ENCODE measurements at regions not wholly inside any gene's neighbourhood (a gene's known extent, or its start where the extent isn't known, plus 50 kb on each side); places are given as distances from the start of the nearest gene placed in this dataset.
A peak's percentile ranks its signal among the peaks of the same experiment; 100 is the strongest.

DNA sequence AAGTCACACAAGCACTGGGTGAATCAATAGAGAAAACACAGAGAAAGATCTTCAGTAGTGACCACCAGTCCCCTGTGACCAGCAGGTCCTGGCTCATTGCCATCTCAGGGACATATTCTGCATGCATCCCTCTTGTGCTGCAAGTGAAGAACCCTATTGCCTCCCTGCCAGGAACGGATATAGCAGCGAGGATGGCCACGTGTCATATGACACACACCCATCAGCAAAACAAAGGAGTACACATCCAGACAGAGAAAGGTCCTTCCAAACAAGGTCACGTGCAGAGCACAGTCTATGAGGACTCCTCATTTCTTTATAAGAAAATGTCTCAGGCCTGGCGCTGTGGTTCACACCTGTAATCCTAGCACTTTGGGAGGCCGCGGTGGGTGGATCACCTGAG lies 638.4 kb downstream of the FLRT2 start:
- no peaks in the 10 kb centered on the region for H3K36me3 ChIP-seq (ENCODE audit: control insufficient read depth in 4 of 4, insufficient read depth in 4 of 4, low read length in 3 of 4)
- H3K4me3 ChIP-seq (ENCODE audit: control insufficient read depth in 1 of 7, extremely low read depth in 1 of 7, insufficient read depth in 4 of 7, low read depth in 2 of 7, low read length in 6 of 7): no peak overlapping the region
- H3K27me3 ChIP-seq (replicated peaks in 2 of 5; ENCODE audit: control insufficient read depth in 4 of 5, insufficient read depth in 5 of 5, low read length in 4 of 5): no peaks in the 10 kb centered on the region
- no peaks in the 10 kb centered on the region for H3K9me3 ChIP-seq (ENCODE audit: control extremely low read depth in 1 of 5, control insufficient read depth in 4 of 5, insufficient read depth in 2 of 5, low read depth in 1 of 5, low read length in 4 of 5)
- WGBS (ENCODE audit: insufficient coverage): 96% methylated on average over 7 of the region's 7 CpGs
- POLR2A ChIA-PET: no interaction called here
- CTCF ChIA-PET: no interaction called here
- DNase-seq: no peak
- no peak overlapping the region for H3K27ac ChIP-seq (ENCODE audit: insufficient read depth in 1 of 2, low read depth in 1 of 2, low read length in 2 of 2, poor library complexity in 1 of 2, severe bottlenecking in 2 of 2)
- peaks cover 0 to 8% (median 2%) of the 10 kb centered on the region in 4 experiments for H3K4me1 ChIP-seq (ENCODE audit: control extremely low read depth in 1 of 4, control insufficient read depth in 4 of 4, insufficient read depth in 4 of 4, low read length in 3 of 4)

DNA sequence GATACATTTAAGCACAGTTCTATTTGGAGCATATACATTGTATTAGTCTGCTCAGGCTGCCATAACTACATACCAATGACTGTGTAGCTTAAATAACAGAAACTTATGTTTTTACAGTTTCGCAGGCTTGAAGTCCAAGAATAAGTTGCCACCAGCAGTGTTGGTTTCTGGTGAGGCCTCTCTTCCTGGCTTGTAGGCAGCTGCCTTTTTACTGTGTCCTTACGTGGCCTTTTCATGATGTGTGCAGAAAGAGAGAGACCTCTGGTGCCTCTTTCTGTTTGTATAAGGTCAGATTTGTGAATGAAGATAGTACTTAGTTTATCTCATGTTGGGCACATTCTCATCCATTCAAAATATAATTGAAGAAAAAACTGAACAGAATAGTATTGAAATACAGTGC lies 636.6 kb downstream of the FLRT2 start:
- DNase-seq: peak; percentile 1 to 42 (median 21)
- H3K4me1 ChIP-seq (ENCODE audit: control extremely low read depth in 1 of 4, control insufficient read depth in 4 of 4, insufficient read depth in 4 of 4, low read length in 3 of 4): peaks cover 0 to 8% (median 2%) of the 10 kb centered on the region in 4 experiments
- ChIA-PET CTCF (no interaction called here), POLR2A (no interaction called here)
- no peak overlapping the region for H3K27ac ChIP-seq (ENCODE audit: insufficient read depth in 1 of 2, low read depth in 1 of 2, low read length in 2 of 2, poor library complexity in 1 of 2, severe bottlenecking in 2 of 2)
- H3K27me3 ChIP-seq (replicated peaks in 2 of 5; ENCODE audit: control insufficient read depth in 4 of 5, insufficient read depth in 5 of 5, low read length in 4 of 5): no peaks in the 10 kb centered on the region
- no peaks in the 10 kb centered on the region for H3K36me3 ChIP-seq (ENCODE audit: control insufficient read depth in 4 of 4, insufficient read depth in 4 of 4, low read length in 3 of 4)
- H3K4me3 ChIP-seq (ENCODE audit: control insufficient read depth in 1 of 7, extremely low read depth in 1 of 7, insufficient read depth in 4 of 7, low read depth in 2 of 7, low read length in 6 of 7): peak overlapping the region in 1 of 7 experiments; percentile 13
- 20% methylated on average over 2 of the region's 2 CpGs for WGBS (ENCODE audit: insufficient coverage)
- no peaks in the 10 kb centered on the region for H3K9me3 ChIP-seq (ENCODE audit: control extremely low read depth in 1 of 5, control insufficient read depth in 4 of 5, insufficient read depth in 2 of 5, low read depth in 1 of 5, low read length in 4 of 5)

DNA sequence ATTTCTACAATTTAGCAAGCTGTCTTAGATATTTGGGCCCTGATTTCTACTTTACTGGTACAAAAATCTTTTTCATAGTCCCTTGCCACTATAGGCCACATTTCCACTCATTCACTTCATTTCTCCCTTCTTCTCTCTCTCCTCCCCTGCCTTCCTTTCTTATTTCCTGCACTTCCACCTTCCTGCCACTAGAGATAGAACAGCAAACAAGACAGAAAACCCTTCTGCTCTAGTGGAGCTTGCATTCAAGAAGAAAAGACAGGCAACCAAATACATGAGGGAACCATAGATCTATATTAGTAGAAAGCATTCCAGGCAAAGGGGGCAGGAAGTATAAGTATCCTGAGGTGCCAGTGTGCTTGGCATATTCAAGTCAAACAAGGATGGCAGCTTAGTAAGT lies 623.5 kb downstream of the FLRT2 start:
- H3K36me3 ChIP-seq (ENCODE audit: control insufficient read depth in 4 of 4, insufficient read depth in 4 of 4, low read length in 3 of 4): no peaks in the 10 kb centered on the region
- ChIA-PET POLR2A (no interaction called here), CTCF (no interaction called here)
- no peaks in the 10 kb centered on the region for H3K4me1 ChIP-seq (ENCODE audit: control extremely low read depth in 1 of 4, control insufficient read depth in 4 of 4, insufficient read depth in 4 of 4, low read length in 3 of 4)
- DNase-seq: no peak
- no peak overlapping the region for H3K27ac ChIP-seq (ENCODE audit: insufficient read depth in 1 of 2, low read depth in 1 of 2, low read length in 2 of 2, poor library complexity in 1 of 2, severe bottlenecking in 2 of 2)
- no peak overlapping the region for H3K4me3 ChIP-seq (ENCODE audit: control insufficient read depth in 1 of 7, extremely low read depth in 1 of 7, insufficient read depth in 4 of 7, low read depth in 2 of 7, low read length in 6 of 7)
- H3K9me3 ChIP-seq (ENCODE audit: control extremely low read depth in 1 of 5, control insufficient read depth in 4 of 5, insufficient read depth in 2 of 5, low read depth in 1 of 5, low read length in 4 of 5): no peaks in the 10 kb centered on the region
- H3K27me3 ChIP-seq (replicated peaks in 2 of 5; ENCODE audit: control insufficient read depth in 4 of 5, insufficient read depth in 5 of 5, low read length in 4 of 5): no peaks in the 10 kb centered on the region

DNA sequence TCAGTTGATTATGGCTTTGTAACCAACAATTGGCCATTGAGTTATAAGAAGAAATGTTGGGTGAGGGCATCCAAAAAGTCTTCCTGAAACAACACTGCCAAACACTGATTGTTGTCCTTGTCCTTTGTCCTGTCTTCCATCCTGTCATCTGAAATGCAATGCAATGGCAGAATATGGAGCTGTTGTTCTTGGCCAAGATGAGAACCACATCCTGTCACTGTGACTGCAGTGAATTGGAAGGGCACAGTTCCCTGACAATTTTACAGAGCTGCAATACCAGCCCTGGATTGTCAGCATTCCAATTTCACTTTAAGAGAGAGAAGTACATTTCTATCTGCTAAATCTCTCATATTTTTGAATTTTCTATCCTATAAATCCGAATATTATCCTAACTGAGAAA lies 613.3 kb downstream of the FLRT2 start:
- Histone ChIP-seq H3K27ac (ENCODE audit: insufficient read depth in 1 of 2, low read depth in 1 of 2, low read length in 2 of 2, poor library complexity in 1 of 2, severe bottlenecking in 2 of 2) (no peak overlapping the region), H3K27me3 (replicated peaks in 2 of 5; ENCODE audit: control insufficient read depth in 4 of 5, insufficient read depth in 5 of 5, low read length in 4 of 5) (no peaks in the 10 kb centered on the region), H3K4me1 (ENCODE audit: control extremely low read depth in 1 of 4, control insufficient read depth in 4 of 4, insufficient read depth in 4 of 4, low read length in 3 of 4) (peaks cover 0 to 8% (median 2%) of the 10 kb centered on the region in 4 experiments), H3K4me3 (ENCODE audit: control insufficient read depth in 1 of 7, extremely low read depth in 1 of 7, insufficient read depth in 4 of 7, low read depth in 2 of 7, low read length in 6 of 7) (no peak overlapping the region), H3K36me3 (ENCODE audit: control insufficient read depth in 4 of 4, insufficient read depth in 4 of 4, low read length in 3 of 4) (no peaks in the 10 kb centered on the region), H3K9me3 (ENCODE audit: control extremely low read depth in 1 of 5, control insufficient read depth in 4 of 5, insufficient read depth in 2 of 5, low read depth in 1 of 5, low read length in 4 of 5) (no peaks in the 10 kb centered on the region)
- no CpG with 5 or more reads among the region's 1 CpG for WGBS (ENCODE audit: insufficient coverage)
- DNase-seq: no peak
- ChIA-PET POLR2A (interaction anchor here (0.5 kb wide), 1 partner anchor 510 kb away, joined by 5 read pairs; no protein-coding TSS in a partner anchor), CTCF (no interaction called here)

DNA sequence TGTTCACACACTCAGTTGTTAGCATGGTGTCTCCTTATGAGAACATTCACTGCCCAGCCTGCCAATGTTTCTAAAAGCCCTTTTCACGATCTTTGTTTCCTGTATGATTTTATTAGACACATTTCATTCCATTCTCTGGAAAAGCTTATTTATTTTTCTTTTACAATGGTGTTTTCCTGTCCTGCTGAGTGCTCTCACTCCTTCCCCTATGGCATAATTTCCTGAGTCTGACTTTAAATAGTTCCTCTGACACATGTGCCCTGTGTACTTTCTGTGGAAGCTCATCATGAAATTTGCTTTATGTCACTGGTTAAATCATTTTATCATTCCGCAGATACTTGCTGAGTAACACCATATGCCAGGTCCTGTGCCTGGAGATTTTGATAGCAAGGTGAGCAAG lies 612.0 kb downstream of the FLRT2 start:
- H3K4me3 ChIP-seq (ENCODE audit: control insufficient read depth in 1 of 7, extremely low read depth in 1 of 7, insufficient read depth in 4 of 7, low read depth in 2 of 7, low read length in 6 of 7): no peak overlapping the region
- H3K27me3 ChIP-seq (replicated peaks in 2 of 5; ENCODE audit: control insufficient read depth in 4 of 5, insufficient read depth in 5 of 5, low read length in 4 of 5): no peaks in the 10 kb centered on the region
- ChIA-PET CTCF (interaction anchor here (0.6 kb wide), 1 partner anchor 576 kb away, joined by 3 read pairs; no protein-coding TSS in a partner anchor), POLR2A (no interaction called here)
- H3K9me3 ChIP-seq (ENCODE audit: control extremely low read depth in 1 of 5, control insufficient read depth in 4 of 5, insufficient read depth in 2 of 5, low read depth in 1 of 5, low read length in 4 of 5): no peaks in the 10 kb centered on the region
- 71% methylated on average over 1 of the region's 2 CpGs for WGBS (ENCODE audit: insufficient coverage)
- no peaks in the 10 kb centered on the region for H3K36me3 ChIP-seq (ENCODE audit: control insufficient read depth in 4 of 4, insufficient read depth in 4 of 4, low read length in 3 of 4)
- H3K27ac ChIP-seq (ENCODE audit: insufficient read depth in 1 of 2, low read depth in 1 of 2, low read length in 2 of 2, poor library complexity in 1 of 2, severe bottlenecking in 2 of 2): no peak overlapping the region
- H3K4me1 ChIP-seq (ENCODE audit: control extremely low read depth in 1 of 4, control insufficient read depth in 4 of 4, insufficient read depth in 4 of 4, low read length in 3 of 4): peaks cover 0 to 8% (median 2%) of the 10 kb centered on the region in 4 experiments
- no peak for DNase-seq

DNA sequence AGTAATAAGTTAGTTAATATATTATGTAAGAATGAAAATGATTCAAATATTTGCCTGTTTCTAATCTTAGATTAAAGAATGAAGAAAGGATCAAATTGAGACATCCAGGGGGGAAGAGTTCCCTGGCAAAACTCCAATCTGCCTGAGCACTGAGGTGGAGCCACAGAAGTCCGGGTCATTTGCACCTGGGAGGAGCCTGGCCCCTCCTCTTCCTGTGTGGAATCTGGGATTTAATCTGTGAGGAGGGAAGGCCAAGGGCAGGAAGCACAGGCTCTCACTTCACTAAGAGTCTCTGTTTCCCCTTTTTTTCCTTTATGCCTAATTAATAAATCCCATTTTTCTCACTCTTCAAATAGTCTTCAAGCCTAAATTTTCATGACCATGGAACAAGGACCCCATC lies 599.5 kb downstream of the FLRT2 start:
- Histone ChIP-seq H3K4me1 (ENCODE audit: control extremely low read depth in 1 of 4, control insufficient read depth in 4 of 4, insufficient read depth in 4 of 4, low read length in 3 of 4) (no peaks in the 10 kb centered on the region), H3K27ac (ENCODE audit: insufficient read depth in 1 of 2, low read depth in 1 of 2, low read length in 2 of 2, poor library complexity in 1 of 2, severe bottlenecking in 2 of 2) (no peak overlapping the region), H3K36me3 (ENCODE audit: control insufficient read depth in 4 of 4, insufficient read depth in 4 of 4, low read length in 3 of 4) (no peaks in the 10 kb centered on the region), H3K27me3 (replicated peaks in 2 of 5; ENCODE audit: control insufficient read depth in 4 of 5, insufficient read depth in 5 of 5, low read length in 4 of 5) (no peaks in the 10 kb centered on the region), H3K4me3 (ENCODE audit: control insufficient read depth in 1 of 7, extremely low read depth in 1 of 7, insufficient read depth in 4 of 7, low read depth in 2 of 7, low read length in 6 of 7) (no peak overlapping the region), H3K9me3 (ENCODE audit: control extremely low read depth in 1 of 5, control insufficient read depth in 4 of 5, insufficient read depth in 2 of 5, low read depth in 1 of 5, low read length in 4 of 5) (peaks cover 0 to 1% (median 0%) of the 10 kb centered on the region in 5 experiments)
- no peak for DNase-seq
- ChIA-PET CTCF (no interaction called here), POLR2A (no interaction called here)
- no CpG with 5 or more reads among the region's 1 CpG for WGBS (ENCODE audit: insufficient coverage)

DNA sequence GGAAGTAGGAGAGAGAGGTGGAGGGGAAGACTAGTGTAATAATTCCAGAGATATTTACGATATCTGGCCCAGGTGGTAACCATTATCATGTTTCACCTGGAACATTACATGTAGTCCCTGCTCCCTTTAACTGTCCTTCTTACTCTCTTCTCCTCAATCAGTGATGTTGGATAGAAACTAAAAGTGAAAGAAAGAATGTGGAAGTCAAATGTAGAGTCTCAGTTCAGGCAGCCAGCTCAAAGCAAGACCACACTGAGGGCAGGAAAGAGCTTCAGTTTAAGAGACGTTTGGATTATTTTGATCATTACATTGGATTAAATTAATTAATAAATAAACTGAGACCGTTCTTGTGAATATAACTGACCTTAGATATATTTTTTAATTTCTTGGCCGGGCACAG lies 594.4 kb downstream of the FLRT2 start:
- Histone ChIP-seq H3K4me3 (ENCODE audit: control insufficient read depth in 1 of 7, extremely low read depth in 1 of 7, insufficient read depth in 4 of 7, low read depth in 2 of 7, low read length in 6 of 7) (no peak overlapping the region), H3K27me3 (replicated peaks in 2 of 5; ENCODE audit: control insufficient read depth in 4 of 5, insufficient read depth in 5 of 5, low read length in 4 of 5) (no peaks in the 10 kb centered on the region), H3K36me3 (ENCODE audit: control insufficient read depth in 4 of 4, insufficient read depth in 4 of 4, low read length in 3 of 4) (no peaks in the 10 kb centered on the region), H3K4me1 (ENCODE audit: control extremely low read depth in 1 of 4, control insufficient read depth in 4 of 4, insufficient read depth in 4 of 4, low read length in 3 of 4) (no peaks in the 10 kb centered on the region), H3K27ac (ENCODE audit: insufficient read depth in 1 of 2, low read depth in 1 of 2, low read length in 2 of 2, poor library complexity in 1 of 2, severe bottlenecking in 2 of 2) (no peak overlapping the region), H3K9me3 (ENCODE audit: control extremely low read depth in 1 of 5, control insufficient read depth in 4 of 5, insufficient read depth in 2 of 5, low read depth in 1 of 5, low read length in 4 of 5) (peaks cover 0 to 4% (median 0%) of the 10 kb centered on the region in 5 experiments)
- peak in 1 of 3 donors; percentile 8 for DNase-seq
- WGBS (ENCODE audit: insufficient coverage): 100% methylated on average over 2 of the region's 4 CpGs
- ChIA-PET CTCF (no interaction called here), POLR2A (no interaction called here)

Measured in common myeloid progenitor, CD34-positive (primary cell).